SK-N-SH treated with all-trans-retinoic acid at 6 μM for 48 hours (cell line): ENCODE measurements at regions not wholly inside any gene's neighbourhood (a gene's known extent, or its start where the extent isn't known, plus 50 kb on each side); places are given as distances from the start of the nearest gene placed in this dataset.

ENCODE experiments used
- CREB5 ChIP-seq: fragments of 250-450 bp; sonication (Bioruptor Pico); IDR thresholded peaks from 2 replicates; pipeline ENCODE4 v1.5.1; 2020; ENCODE audit warnings: low read depth, mild to moderate bottlenecking, moderate library complexity
- ESRRG ChIP-seq: fragments of 250-450 bp; sonication (Bioruptor Pico); IDR thresholded peaks from 2 replicates; pipeline ENCODE4 v1.6.1; 2021; ENCODE audit warnings: mild to moderate bottlenecking
- TOX ChIP-seq: fragments of 250-450 bp; sonication (Bioruptor Pico); IDR thresholded peaks from 2 replicates; pipeline ENCODE4 v1.8.0; 2021; ENCODE audit warnings: mild to moderate bottlenecking, moderate library complexity, borderline replicate concordance
- ZC3H10 ChIP-seq: fragments of 250-450 bp; sonication (Bioruptor Pico); IDR thresholded peaks from 2 replicates; pipeline ENCODE4 v1.5.1; 2021; ENCODE audit warnings: mild to moderate bottlenecking, moderate library complexity
- ZFP30 ChIP-seq: fragments of 450-650 bp; formaldehyde crosslinking; IDR thresholded peaks from 2 replicates; pipeline ENCODE4 v1.5.0; 2022; ENCODE audit warnings: mild to moderate bottlenecking, moderate library complexity

DNA sequence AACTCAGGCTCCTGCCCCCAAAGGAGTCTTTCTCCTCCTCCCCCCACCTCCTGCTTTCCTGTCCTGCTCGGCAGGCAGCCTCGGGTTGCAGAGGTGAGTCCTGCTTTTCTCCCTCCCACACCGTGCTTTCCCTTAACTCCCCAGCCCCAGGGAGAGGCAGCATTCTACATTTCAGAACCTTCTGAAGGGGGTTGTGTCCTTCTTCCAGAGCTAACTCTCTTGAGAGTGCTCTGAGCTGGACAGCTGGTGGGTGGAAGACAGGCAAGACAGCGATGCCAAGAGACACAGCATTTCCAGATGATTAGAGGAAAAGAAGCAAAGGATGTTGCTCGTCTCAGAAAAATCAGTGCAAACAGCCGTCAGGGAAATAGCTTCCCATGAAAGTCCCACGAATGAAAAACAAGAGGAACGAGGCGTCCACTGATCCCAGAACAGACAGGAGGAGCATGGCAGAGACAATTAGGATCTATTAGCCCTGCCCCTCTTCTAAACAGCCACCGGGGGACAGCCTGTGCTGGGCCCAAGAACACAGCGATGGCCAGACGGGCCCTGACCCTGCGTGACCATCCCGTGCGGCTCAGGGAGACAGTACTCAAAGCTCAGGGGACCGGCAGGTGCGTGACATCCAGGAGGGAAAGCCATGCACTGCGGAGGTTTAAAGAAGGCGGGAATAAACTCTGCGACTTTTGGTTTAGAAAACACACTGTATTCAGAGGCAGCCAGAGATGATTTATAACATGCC lies 216.5 kb upstream of the RTL1 start:
- TF ChIP-seq CREB5 (CRISPR knock-in tag): no peak
- no peak for TF ChIP-seq ESRRG (CRISPR knock-in tag)
- no peak for TF ChIP-seq TOX (CRISPR knock-in tag)
- TF ChIP-seq ZFP30 (CRISPR knock-in tag): no peak
- TF ChIP-seq ZC3H10 (CRISPR knock-in tag): no peak
